ENCODE measurements at regions not wholly inside any gene's neighbourhood (a gene's known extent, or its start where the extent isn't known, plus 50 kb on each side); places are given as distances from the start of the nearest gene placed in this dataset.

GRCh38 chr6:84979541-84979940 lies 215.1 kb upstream of the TBX18 start:
- no peak for DNase-seq (ENCODE audit: extremely low spot score)
- ChIA-PET CTCF (no interaction called here), POLR2A (no interaction called here)
- no peak for TF ChIP-seq ARNT (IDR thresholded peaks at IDR 0.05)
- no peak for TF ChIP-seq SUZ12 (IDR thresholded peaks at IDR 0.05)
- no peak for TF ChIP-seq PKNOX1 (IDR thresholded peaks at IDR 0.05)
- TF ChIP-seq CTBP1 (IDR thresholded peaks at IDR 0.05; ENCODE audit: borderline replicate concordance): no peak
- no peak for TF ChIP-seq HDGF (IDR thresholded peaks at IDR 0.05; ENCODE audit: borderline replicate concordance)
- no peak for TF ChIP-seq NFRKB (IDR thresholded peaks at IDR 0.05)
- no peak for TF ChIP-seq SP1 (IDR thresholded peaks at IDR 0.05)
- TF ChIP-seq TARDBP (IDR thresholded peaks at IDR 0.05): no peak
- TF ChIP-seq FOXK2 (IDR thresholded peaks at IDR 0.05): no peak
- no peak for TF ChIP-seq FOXA1 (IDR thresholded peaks at IDR 0.05)
- TF ChIP-seq FOXM1 (IDR thresholded peaks at IDR 0.05; ENCODE audit: borderline replicate concordance): no peak
- no peak for TF ChIP-seq L3MBTL2 (conservative IDR thresholded peaks at IDR 0.05)
- no peak for TF ChIP-seq ZNF384 (IDR thresholded peaks at IDR 0.05)
- TF ChIP-seq ELF4 (IDR thresholded peaks at IDR 0.05): no peak
- TF ChIP-seq LEF1 (IDR thresholded peaks at IDR 0.05; ENCODE audit: borderline replicate concordance): no peak
- no peak for TF ChIP-seq BHLHE40 (IDR thresholded peaks at IDR 0.05; ENCODE audit: borderline replicate concordance)

GRCh38 chr6:84977363-84977705 lies 212.9 kb upstream of the TBX18 start:
- ChIA-PET POLR2A (no interaction called here), CTCF (no interaction called here)
- DNase-seq (ENCODE audit: extremely low spot score): no peak
- no peak for TF ChIP-seq FOXK2 (IDR thresholded peaks at IDR 0.05)
- no peak for TF ChIP-seq FOXA1 (IDR thresholded peaks at IDR 0.05)
- no peak for TF ChIP-seq ZNF384 (IDR thresholded peaks at IDR 0.05)
- TF ChIP-seq HDGF (IDR thresholded peaks at IDR 0.05; ENCODE audit: borderline replicate concordance): no peak
- no peak for TF ChIP-seq CTBP1 (IDR thresholded peaks at IDR 0.05; ENCODE audit: borderline replicate concordance)
- TF ChIP-seq SUZ12 (IDR thresholded peaks at IDR 0.05): no peak

GRCh38 chr6:84976526-84977362 lies 212.3 kb upstream of the TBX18 start:
- TF ChIP-seq SUZ12 (IDR thresholded peaks at IDR 0.05) (no peak), FOXK2 (IDR thresholded peaks at IDR 0.05) (no peak), LEF1 (IDR thresholded peaks at IDR 0.05; ENCODE audit: borderline replicate concordance) (no peak)
- ChIA-PET CTCF (no interaction called here), POLR2A (no interaction called here)
- DNase-seq (ENCODE audit: extremely low spot score): no peak

- DNase-seq (ENCODE audit: extremely low spot score): no peak
- ChIA-PET POLR2A (no interaction called here), CTCF (interaction anchor here (1.0 kb wide), 1 partner anchor 348 kb away, joined by 3 read pairs; no protein-coding TSS in a partner anchor)
- no peak for TF ChIP-seq FOXK2 (IDR thresholded peaks at IDR 0.05)
- no peak for TF ChIP-seq ZNF384 (IDR thresholded peaks at IDR 0.05)
- no peak for TF ChIP-seq HDGF (IDR thresholded peaks at IDR 0.05; ENCODE audit: borderline replicate concordance)
- TF ChIP-seq BHLHE40 (IDR thresholded peaks at IDR 0.05; ENCODE audit: borderline replicate concordance): no peak
Observed at GRCh38 chr6:84975316-84975715, 210.9 kb upstream of the TBX18 start.

- TF ChIP-seq FOXA1 (IDR thresholded peaks at IDR 0.05) (no peak), L3MBTL2 (conservative IDR thresholded peaks at IDR 0.05) (no peak), PKNOX1 (IDR thresholded peaks at IDR 0.05) (no peak), HDGF (IDR thresholded peaks at IDR 0.05; ENCODE audit: borderline replicate concordance) (no peak), ARNT (IDR thresholded peaks at IDR 0.05) (no peak), FOXK2 (IDR thresholded peaks at IDR 0.05) (no peak), CTBP1 (IDR thresholded peaks at IDR 0.05; ENCODE audit: borderline replicate concordance) (no peak), FOXM1 (IDR thresholded peaks at IDR 0.05; ENCODE audit: borderline replicate concordance) (no peak), NFRKB (IDR thresholded peaks at IDR 0.05) (no peak), BHLHE40 (IDR thresholded peaks at IDR 0.05; ENCODE audit: borderline replicate concordance) (no peak), TARDBP (IDR thresholded peaks at IDR 0.05) (no peak), ZNF384 (IDR thresholded peaks at IDR 0.05) (no peak), SUZ12 (IDR thresholded peaks at IDR 0.05) (no peak), SP1 (IDR thresholded peaks at IDR 0.05) (no peak), ELF4 (IDR thresholded peaks at IDR 0.05) (no peak), LEF1 (IDR thresholded peaks at IDR 0.05; ENCODE audit: borderline replicate concordance) (no peak)
- CTCF ChIA-PET: no interaction called here
- no peak for DNase-seq (ENCODE audit: extremely low spot score)
- POLR2A ChIA-PET: no interaction called here
Observed at GRCh38 chr6:84973606-84974005, 209.2 kb upstream of the TBX18 start.

- ChIA-PET POLR2A (no interaction called here), CTCF (interaction anchor here (1.3 kb wide), 1 partner anchor 205 kb away, joined by 3 read pairs; no protein-coding TSS in a partner anchor)
- TF ChIP-seq FOXK2 (IDR thresholded peaks at IDR 0.05): no peak
- TF ChIP-seq CTBP1 (IDR thresholded peaks at IDR 0.05; ENCODE audit: borderline replicate concordance): no peak
- no peak for TF ChIP-seq LEF1 (IDR thresholded peaks at IDR 0.05; ENCODE audit: borderline replicate concordance)
Observed at GRCh38 chr6:84967965-84968364, 203.6 kb upstream of the TBX18 start.

GRCh38 chr6:84967389-84967788 lies 203.0 kb upstream of the TBX18 start:
- DNase-seq (ENCODE audit: extremely low spot score): peak; percentile 54
- POLR2A ChIA-PET: no interaction called here
- TF ChIP-seq FOXA1 (IDR thresholded peaks at IDR 0.05): no peak
- no peak for TF ChIP-seq FOXK2 (IDR thresholded peaks at IDR 0.05)
- TF ChIP-seq ELF4 (IDR thresholded peaks at IDR 0.05): no peak
- TF ChIP-seq FOXM1 (IDR thresholded peaks at IDR 0.05; ENCODE audit: borderline replicate concordance): no peak
- TF ChIP-seq L3MBTL2 (conservative IDR thresholded peaks at IDR 0.05): no peak
- TF ChIP-seq HDGF (IDR thresholded peaks at IDR 0.05; ENCODE audit: borderline replicate concordance): no peak
- no peak for TF ChIP-seq PKNOX1 (IDR thresholded peaks at IDR 0.05)
- no peak for TF ChIP-seq LEF1 (IDR thresholded peaks at IDR 0.05; ENCODE audit: borderline replicate concordance)
- CTCF ChIA-PET: interaction anchor here (1.3 kb wide), 1 partner anchor 204 kb away, joined by 3 read pairs; no protein-coding TSS in a partner anchor

More at GRCh38 chr6:84967965-84968364, 203.6 kb upstream of the TBX18 start:
- DNase-seq (ENCODE audit: extremely low spot score): no peak

Measured in HEK293T (cell line).